ENCODE measurements at regions not wholly inside any gene's neighbourhood (a gene's known extent, or its start where the extent isn't known, plus 50 kb on each side); places are given as distances from the start of the nearest gene placed in this dataset.

DNA sequence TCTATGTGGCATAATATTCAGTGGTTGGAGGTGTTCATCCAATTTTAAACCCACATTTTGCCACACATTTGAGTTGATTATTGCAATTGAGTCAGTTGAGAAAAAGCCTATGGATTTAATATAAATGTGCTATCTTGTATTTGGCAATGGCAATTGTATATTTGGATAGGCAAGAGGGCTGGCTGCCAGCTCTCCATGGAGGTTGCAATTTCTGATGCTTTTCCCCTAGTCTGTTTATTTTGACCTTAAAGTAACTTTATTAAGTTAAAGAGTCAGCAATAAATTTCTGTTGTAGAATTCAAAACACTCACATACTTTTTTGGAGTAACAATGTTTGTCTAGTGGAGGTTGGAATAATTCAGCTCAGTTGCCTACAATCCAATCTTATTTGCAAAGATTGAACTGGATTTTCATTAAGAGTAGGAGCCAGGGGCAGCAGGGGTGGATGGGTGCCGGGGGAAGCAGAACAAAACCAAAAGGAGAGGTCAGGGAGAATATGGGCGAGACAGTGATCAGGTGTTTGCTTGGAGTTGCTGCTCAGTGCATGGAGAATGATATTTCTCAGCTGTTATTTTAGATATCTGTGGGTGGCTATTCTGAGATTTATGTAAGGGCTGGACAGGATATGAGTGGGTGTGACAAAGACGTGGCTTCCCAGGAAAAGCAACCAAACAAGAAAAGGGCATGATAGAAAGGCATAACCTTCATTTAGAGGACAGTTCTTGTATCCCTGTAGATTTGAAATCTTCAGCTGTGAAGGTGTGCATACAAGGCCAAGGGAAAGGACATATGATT is 163.0 kb downstream of the HDGFL1 start:
- no peak overlapping the region for H3K4me3 ChIP-seq (ENCODE audit: low read depth, low read length)
- POLR2A ChIA-PET: no interaction called here
- CTCF ChIA-PET: no interaction called here
- peak; percentile 9 for DNase-seq (ENCODE audit: low read depth, low spot score)
- TF ChIP-seq, protein P1, sequence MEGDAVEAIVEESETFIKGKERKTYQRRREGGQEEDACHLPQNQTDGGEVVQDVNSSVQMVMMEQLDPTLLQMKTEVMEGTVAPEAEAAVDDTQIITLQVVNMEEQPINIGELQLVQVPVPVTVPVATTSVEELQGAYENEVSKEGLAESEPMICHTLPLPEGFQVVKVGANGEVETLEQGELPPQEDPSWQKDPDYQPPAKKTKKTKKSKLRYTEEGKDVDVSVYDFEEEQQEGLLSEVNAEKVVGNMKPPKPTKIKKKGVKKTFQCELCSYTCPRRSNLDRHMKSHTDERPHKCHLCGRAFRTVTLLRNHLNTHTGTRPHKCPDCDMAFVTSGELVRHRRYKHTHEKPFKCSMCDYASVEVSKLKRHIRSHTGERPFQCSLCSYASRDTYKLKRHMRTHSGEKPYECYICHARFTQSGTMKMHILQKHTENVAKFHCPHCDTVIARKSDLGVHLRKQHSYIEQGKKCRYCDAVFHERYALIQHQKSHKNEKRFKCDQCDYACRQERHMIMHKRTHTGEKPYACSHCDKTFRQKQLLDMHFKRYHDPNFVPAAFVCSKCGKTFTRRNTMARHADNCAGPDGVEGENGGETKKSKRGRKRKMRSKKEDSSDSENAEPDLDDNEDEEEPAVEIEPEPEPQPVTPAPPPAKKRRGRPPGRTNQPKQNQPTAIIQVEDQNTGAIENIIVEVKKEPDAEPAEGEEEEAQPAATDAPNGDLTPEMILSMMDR (IDR thresholded peaks at IDR 0.05; ENCODE audit: insufficient read depth, low read length, missing control alignments): no peak

DNA sequence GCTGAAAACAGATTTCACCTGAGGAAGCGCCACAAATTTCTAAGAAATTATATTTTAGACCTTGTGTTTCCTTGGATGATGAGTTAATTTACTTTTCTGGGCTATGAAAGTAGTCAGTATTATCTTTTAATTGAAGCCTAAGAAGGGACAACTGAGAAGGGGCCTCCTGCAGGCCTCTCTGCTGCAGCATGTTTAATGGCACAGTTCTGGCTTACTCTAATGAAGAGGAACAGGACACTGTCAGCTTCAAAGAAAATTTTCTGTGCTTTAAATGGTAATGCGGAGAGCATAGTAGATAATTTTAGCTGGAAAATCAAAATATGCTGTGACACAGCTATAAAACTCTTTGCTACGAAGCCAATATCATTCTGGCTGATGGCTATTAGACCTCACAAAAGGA is 167.4 kb downstream of the HDGFL1 start:
- DNase-seq (ENCODE audit: low read depth, low spot score): no peak
- no peak overlapping the region for H3K4me3 ChIP-seq (ENCODE audit: low read depth, low read length)
- ChIA-PET CTCF (interaction anchor here (0.7 to 2.5 kb wide), 14 partner anchors 8 to 1148 kb away, joined by 3 to 19 read pairs (median 5); partner anchors contain the start of gene SOX4), POLR2A (interaction anchor here (1.6 kb wide), 1 partner anchor 1143 kb away, joined by 5 read pairs; the partner anchor contains the start of gene SOX4)
- TF ChIP-seq, protein P1 (IDR thresholded peaks at IDR 0.05; ENCODE audit: insufficient read depth, low read length, missing control alignments): no peak

DNA sequence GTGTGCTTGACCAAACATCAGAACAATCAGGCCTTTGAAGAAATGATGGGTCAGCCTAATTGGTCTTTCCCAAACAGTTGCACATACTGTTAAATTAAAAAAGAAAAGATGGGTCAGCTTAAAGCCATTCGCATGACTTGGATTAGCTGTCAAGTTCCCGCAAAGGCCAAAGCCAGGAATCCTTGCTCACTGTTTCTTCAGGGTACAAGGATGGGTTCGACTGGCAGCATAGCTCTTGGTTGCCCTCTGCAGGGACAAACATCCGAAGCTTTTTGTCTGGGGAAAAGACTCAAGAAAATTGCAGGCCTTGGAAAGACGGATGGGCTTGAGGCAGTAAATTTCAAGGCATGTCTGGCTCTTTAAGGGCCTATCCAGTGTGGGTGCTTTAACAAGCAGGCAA is 168.0 kb downstream of the HDGFL1 start:
- TF ChIP-seq, protein P1 (IDR thresholded peaks at IDR 0.05; ENCODE audit: insufficient read depth, low read length, missing control alignments): peak; percentile 61
- DNase-seq (ENCODE audit: low read depth, low spot score): peak; percentile 38
- POLR2A ChIA-PET: interaction anchor here (1.6 kb wide), 1 partner anchor 1144 kb away, joined by 5 read pairs; the partner anchor contains the start of gene SOX4
- CTCF ChIA-PET: interaction anchor here (0.7 to 2.5 kb wide), 15 partner anchors 9 to 1148 kb away, joined by 3 to 19 read pairs (median 5); partner anchors contain the start of gene SOX4
- H3K4me3 ChIP-seq (ENCODE audit: low read depth, low read length): no peak overlapping the region

DNA sequence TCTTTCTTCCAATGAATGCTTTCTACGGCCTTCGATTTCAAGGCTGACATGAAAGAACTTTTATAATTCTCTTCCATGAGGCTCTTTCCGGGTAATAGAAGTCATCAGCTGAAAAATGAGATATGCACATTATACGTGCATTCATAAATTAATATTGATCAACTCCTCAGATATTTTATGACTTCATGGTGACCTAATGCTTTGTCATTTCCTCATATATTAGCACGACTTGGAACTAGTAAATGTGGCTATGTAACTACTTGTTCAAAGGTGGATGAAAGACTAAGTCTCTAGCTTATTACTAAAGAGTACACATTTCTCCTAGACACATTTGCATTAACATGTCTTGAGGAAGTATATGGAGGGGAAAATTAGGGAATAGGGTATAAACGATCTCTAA is 168.8 kb downstream of the HDGFL1 start:
- DNase-seq (ENCODE audit: low read depth, low spot score): no peak
- no peak overlapping the region for H3K4me3 ChIP-seq (ENCODE audit: low read depth, low read length)
- CTCF ChIA-PET: interaction anchor here (1.1 to 2.5 kb wide), 12 partner anchors 9 to 1149 kb away, joined by 4 to 19 read pairs (median 5); partner anchors contain the start of gene SOX4
- POLR2A ChIA-PET: interaction anchor here (1.6 kb wide), 1 partner anchor 1145 kb away, joined by 5 read pairs; the partner anchor contains the start of gene SOX4
- TF ChIP-seq, protein P1 (IDR thresholded peaks at IDR 0.05; ENCODE audit: insufficient read depth, low read length, missing control alignments): no peak

DNA sequence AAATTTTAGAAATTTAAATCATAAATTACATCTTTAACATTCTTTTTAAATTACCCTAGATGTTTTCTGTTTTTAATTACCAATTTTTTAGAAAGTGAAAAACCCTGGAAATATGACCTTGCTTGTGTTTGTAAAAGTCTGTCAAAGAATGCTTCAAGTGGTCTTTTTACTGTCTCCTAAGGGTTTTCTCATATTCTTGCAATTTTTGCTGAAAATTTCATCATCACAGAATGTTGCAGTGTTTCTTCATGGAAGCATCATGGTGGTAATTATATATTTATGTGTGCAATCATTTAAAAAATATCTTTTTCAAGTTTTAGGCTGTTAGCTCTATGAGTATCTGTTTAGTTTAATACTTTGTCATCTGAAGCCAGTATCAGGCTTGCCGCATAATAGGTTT is 178.2 kb downstream of the HDGFL1 start:
- TF ChIP-seq, protein P1 (IDR thresholded peaks at IDR 0.05; ENCODE audit: insufficient read depth, low read length, missing control alignments): no peak
- ChIA-PET POLR2A (no interaction called here), CTCF (interaction anchor here (3.3 kb wide), 1 partner anchor 10 kb away, joined by 19 read pairs; no protein-coding TSS in a partner anchor)
- no peak overlapping the region for H3K4me3 ChIP-seq (ENCODE audit: low read depth, low read length)
- no peak for DNase-seq (ENCODE audit: low read depth, low spot score)

DNA sequence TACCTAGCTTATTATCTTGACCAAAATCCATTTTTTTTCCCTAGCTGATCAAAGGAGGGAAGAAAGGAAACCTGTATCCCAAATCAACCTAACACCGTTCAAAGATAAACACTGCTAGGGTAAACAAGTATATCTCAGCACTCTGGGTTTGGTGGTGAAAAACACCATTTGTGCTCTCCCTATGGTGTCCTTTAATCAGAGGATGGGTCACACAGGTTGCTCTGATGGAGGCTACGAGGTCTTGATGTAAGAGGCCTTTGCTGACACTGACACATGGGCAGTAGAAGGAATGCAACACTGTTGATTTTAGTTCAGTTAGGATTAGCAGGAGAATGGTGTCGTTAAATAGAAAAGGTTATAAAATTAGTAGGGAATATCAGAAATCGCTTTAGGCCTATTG is 179.3 kb downstream of the HDGFL1 start:
- DNase-seq (ENCODE audit: low read depth, low spot score): no peak
- ChIA-PET CTCF (no interaction called here), POLR2A (no interaction called here)
- TF ChIP-seq, protein P1 (IDR thresholded peaks at IDR 0.05; ENCODE audit: insufficient read depth, low read length, missing control alignments): no peak
- H3K4me3 ChIP-seq (ENCODE audit: low read depth, low read length): no peak overlapping the region
